GM12878 (cell line): ENCODE measurements at regions not wholly inside any gene's neighbourhood (a gene's known extent, or its start where the extent isn't known, plus 50 kb on each side); places are given as distances from the start of the nearest gene placed in this dataset.

Experiments used
- ATF7 ChIP-seq: fragments of 450-650 bp; IDR thresholded peaks from 2 replicates; pipeline ENCODE4 v1.6.1; 2016; ENCODE audit warnings: low read depth, mild to moderate bottlenecking
- CBX5 ChIP-seq: sonication (generic); IDR thresholded peaks from 2 replicates; pipeline ENCODE4 v1.6.1; 2016; ENCODE audit warnings: low read depth, moderate library complexity, mild to moderate bottlenecking, inconsistent platforms
- POLR2AphosphoS5 ChIP-seq: IDR thresholded peaks from 2 replicates; pipeline ENCODE4 v1.6.1; 2011; ENCODE audit warnings: mild to moderate bottlenecking, low read length, inconsistent platforms
- STAT3 ChIP-seq: IDR thresholded peaks from 2 replicates; pipeline ENCODE4 v1.6.1; 2011; ENCODE audit warnings: low read depth, low read length, improper control_type of control experiment

DNA sequence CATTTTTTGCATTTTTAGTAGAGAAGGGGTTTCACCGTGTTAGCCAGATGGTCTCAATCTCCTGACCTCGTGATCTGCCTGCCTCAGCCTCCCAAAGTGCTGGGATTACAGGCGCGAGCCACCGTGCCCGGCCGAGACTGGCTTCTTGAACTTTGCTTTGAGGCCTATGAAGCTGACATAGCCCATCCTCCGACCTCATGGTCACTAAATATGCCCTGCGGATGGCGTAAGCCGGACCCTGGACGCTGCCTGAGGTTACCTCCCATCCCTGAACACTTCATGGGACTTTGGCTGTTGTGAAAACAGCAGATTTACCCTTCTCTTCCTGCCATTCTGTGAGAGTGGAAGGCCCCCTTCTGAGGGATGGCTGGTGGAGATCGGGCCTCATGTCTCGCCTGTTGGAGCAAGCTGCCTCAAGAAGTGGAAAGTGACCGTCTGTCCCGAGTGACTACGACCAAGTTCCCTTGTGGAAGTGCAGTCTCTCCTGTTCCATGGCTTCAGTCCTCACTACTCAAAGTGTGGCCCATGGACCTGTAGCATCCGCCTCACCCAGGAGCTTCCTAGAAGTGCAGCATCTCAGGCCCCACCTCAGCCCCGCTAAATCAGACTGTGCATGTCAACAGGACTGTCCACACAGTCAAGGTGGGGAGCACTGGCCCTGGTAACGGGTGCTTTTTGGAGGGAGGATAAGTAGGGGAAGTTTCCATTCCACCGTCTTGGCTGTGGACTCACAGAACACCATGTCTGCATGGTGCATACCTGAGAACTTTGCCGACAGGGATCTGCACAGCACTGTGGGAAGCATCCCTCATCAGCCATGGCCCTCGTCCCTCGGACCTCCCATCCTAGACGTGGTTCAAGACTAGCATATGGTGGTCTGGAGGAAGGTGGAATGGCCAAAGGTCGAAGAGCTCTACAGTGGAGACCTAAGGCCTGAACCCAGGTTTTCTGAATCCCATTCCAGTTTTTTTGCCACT lies 210.5 kb upstream of the SHH start:
- TF ChIP-seq POLR2AphosphoS5, result no peak
- no peak for TF ChIP-seq STAT3
- no peak for TF ChIP-seq CBX5
- no peak for TF ChIP-seq ATF7
